Panc1 (cell line): ENCODE measurements at regions not wholly inside any gene's neighbourhood (a gene's known extent, or its start where the extent isn't known, plus 50 kb on each side); places are given as distances from the start of the nearest gene placed in this dataset.

Experiments
- POLR2AphosphoS5 ChIP-seq: IDR thresholded peaks from 2 replicates; pipeline ENCODE4 v1.6.1; 2012; ENCODE audit warnings: mild to moderate bottlenecking, low read depth, low read length, moderate library complexity
- SIN3A ChIP-seq: IDR thresholded peaks from 2 replicates; pipeline ENCODE4 v1.6.1; 2012; ENCODE audit warnings: low read depth, mild to moderate bottlenecking, low read length, moderate library complexity, borderline replicate concordance; ENCODE audit not compliant: insufficient read depth
- TF ChIP-seq, protein P1 (sequence below): fragments of 450-650 bp; IDR thresholded peaks from 2 replicates; pipeline ENCODE4 v1.5.1; 2017; ENCODE audit warnings: mild to moderate bottlenecking
- TF ChIP-seq, protein P2 (sequence below), 2 experiments: IDR thresholded peaks; 2 replicates each; pipeline ENCODE4 v1.6.1; 2011 to 2012; ENCODE audit warnings: low read depth in 2 of 2, control low read depth in 1 of 2, low read length in 1 of 2, mild to moderate bottlenecking in 1 of 2, moderate library complexity in 1 of 2; ENCODE audit not compliant: insufficient read depth in 1 of 2

DNA sequence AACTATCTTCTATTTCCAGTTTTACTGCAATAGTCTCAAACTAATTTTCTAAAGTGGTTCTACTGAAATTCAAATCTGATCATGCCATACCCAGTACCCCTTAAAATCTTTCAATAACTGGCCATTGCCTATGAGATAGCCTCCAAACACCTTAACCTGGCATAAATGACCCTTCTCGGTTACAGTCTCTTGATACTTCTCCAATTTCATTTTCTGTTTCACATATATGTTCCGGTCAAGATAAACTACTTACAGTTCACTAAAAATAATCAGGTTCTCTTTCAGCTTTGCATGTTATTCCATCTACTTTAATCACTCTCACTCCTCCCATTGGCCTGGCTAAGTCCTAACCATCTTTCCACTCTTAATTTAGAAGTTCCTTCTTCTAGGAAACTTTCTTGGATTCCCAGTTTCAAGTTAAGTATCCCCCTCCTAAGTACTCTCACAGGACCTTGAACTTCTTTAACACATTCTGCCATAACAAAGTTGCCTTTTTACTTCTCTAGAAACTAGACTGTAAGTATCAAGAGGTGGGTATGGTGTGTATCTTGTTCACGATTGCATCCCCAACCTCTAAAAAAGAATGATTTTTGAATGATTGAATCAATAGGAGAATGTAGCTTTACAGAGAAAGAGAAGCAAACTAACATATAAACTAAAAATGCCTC is 110.2 kb upstream of the RBBP8 start:
- TF ChIP-seq, protein P1, sequence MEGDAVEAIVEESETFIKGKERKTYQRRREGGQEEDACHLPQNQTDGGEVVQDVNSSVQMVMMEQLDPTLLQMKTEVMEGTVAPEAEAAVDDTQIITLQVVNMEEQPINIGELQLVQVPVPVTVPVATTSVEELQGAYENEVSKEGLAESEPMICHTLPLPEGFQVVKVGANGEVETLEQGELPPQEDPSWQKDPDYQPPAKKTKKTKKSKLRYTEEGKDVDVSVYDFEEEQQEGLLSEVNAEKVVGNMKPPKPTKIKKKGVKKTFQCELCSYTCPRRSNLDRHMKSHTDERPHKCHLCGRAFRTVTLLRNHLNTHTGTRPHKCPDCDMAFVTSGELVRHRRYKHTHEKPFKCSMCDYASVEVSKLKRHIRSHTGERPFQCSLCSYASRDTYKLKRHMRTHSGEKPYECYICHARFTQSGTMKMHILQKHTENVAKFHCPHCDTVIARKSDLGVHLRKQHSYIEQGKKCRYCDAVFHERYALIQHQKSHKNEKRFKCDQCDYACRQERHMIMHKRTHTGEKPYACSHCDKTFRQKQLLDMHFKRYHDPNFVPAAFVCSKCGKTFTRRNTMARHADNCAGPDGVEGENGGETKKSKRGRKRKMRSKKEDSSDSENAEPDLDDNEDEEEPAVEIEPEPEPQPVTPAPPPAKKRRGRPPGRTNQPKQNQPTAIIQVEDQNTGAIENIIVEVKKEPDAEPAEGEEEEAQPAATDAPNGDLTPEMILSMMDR: no peak
- TF ChIP-seq POLR2AphosphoS5 (no peak), SIN3A (no peak)
- TF ChIP-seq, protein P2, sequence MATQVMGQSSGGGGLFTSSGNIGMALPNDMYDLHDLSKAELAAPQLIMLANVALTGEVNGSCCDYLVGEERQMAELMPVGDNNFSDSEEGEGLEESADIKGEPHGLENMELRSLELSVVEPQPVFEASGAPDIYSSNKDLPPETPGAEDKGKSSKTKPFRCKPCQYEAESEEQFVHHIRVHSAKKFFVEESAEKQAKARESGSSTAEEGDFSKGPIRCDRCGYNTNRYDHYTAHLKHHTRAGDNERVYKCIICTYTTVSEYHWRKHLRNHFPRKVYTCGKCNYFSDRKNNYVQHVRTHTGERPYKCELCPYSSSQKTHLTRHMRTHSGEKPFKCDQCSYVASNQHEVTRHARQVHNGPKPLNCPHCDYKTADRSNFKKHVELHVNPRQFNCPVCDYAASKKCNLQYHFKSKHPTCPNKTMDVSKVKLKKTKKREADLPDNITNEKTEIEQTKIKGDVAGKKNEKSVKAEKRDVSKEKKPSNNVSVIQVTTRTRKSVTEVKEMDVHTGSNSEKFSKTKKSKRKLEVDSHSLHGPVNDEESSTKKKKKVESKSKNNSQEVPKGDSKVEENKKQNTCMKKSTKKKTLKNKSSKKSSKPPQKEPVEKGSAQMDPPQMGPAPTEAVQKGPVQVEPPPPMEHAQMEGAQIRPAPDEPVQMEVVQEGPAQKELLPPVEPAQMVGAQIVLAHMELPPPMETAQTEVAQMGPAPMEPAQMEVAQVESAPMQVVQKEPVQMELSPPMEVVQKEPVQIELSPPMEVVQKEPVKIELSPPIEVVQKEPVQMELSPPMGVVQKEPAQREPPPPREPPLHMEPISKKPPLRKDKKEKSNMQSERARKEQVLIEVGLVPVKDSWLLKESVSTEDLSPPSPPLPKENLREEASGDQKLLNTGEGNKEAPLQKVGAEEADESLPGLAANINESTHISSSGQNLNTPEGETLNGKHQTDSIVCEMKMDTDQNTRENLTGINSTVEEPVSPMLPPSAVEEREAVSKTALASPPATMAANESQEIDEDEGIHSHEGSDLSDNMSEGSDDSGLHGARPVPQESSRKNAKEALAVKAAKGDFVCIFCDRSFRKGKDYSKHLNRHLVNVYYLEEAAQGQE (IDR thresholded peaks at IDR 0.05; ENCODE audit: insufficient read depth in 1 of 2, low read depth in 2 of 2, low read length in 1 of 2): no peak
